Neural cell (in vitro differentiated cells): ENCODE measurements at regions not wholly inside any gene's neighbourhood (a gene's known extent, or its start where the extent isn't known, plus 50 kb on each side); places are given as distances from the start of the nearest gene placed in this dataset.

ENCODE experiments used
- H2AFZ ChIP-seq: fragments of 200-600, 300-800 bp; sonication (generic), shearing (Covaris generic); 2 replicates; pipeline ENCODE4 v1.6.0; 2014; ENCODE audit warnings: low read depth, mild to moderate bottlenecking, antibody characterized with exemption, low read length, moderate library complexity
- H3F3A ChIP-seq: fragments of 200-600 bp; shearing (Covaris generic); 2 replicates; pipeline ENCODE4 v1.6.1; 2016; ENCODE audit warnings: mild to moderate bottlenecking, moderate library complexity, mixed read lengths, antibody characterized with exemption, low read length; ENCODE audit not compliant: insufficient read depth, poor library complexity, severe bottlenecking
- H3K27ac ChIP-seq: fragments of 200-600, 300-800 bp; sonication (generic), shearing (Covaris generic); 2 replicates; pipeline ENCODE4 v1.5.1; 2014; ENCODE audit warnings: mild to moderate bottlenecking, low read length, moderate library complexity
- H3K27me3 ChIP-seq: fragments of 300-800, 200-600 bp; sonication (generic), shearing (Covaris generic); 2 replicates; pipeline ENCODE4 v1.6.0; 2014; ENCODE audit warnings: mild to moderate bottlenecking, low read depth, low read length, moderate library complexity; ENCODE audit not compliant: insufficient read depth
- H3K36me3 ChIP-seq: fragments of 300-800, 200-600 bp; sonication (generic), shearing (Covaris generic); 2 replicates; pipeline ENCODE4 v1.5.1; 2014; ENCODE audit warnings: mild to moderate bottlenecking, antibody characterized with exemption, low read length, moderate library complexity; ENCODE audit not compliant: insufficient read depth
- H3K4me2 ChIP-seq: fragments of 300-800, 200-600 bp; sonication (generic), shearing (Covaris generic); 2 replicates; pipeline ENCODE4 v1.6.0; 2014; ENCODE audit warnings: mild to moderate bottlenecking, low read length
- H3K4me3 ChIP-seq: fragments of 300-800, 200-600 bp; sonication (generic), shearing (Covaris generic); 2 replicates; pipeline ENCODE4 v1.5.1; 2014; ENCODE audit warnings: mild to moderate bottlenecking, low read length, moderate library complexity
- H3K79me2 ChIP-seq: fragments of 200-600 bp; shearing (Covaris generic); replicated peaks from 2 replicates; pipeline ENCODE4 v1.6.0; 2014; ENCODE audit warnings: mild to moderate bottlenecking, low read length, moderate library complexity; ENCODE audit not compliant: insufficient read depth
- H3K9ac ChIP-seq: fragments of 300-800, 200-600 bp; sonication (generic), shearing (Covaris generic); 2 replicates; pipeline ENCODE4 v1.6.1; 2016; ENCODE audit warnings: mild to moderate bottlenecking, low read length, mixed read lengths
- H3K9me2 ChIP-seq: fragments of 200-600 bp; shearing (Covaris generic); 2 replicates; pipeline ENCODE4 v1.6.1; 2016; ENCODE audit warnings: mild to moderate bottlenecking, low read length, mixed read lengths; ENCODE audit not compliant: insufficient read depth
- H3K9me3 ChIP-seq: fragments of 200-600, 300-800 bp; sonication (generic), shearing (Covaris generic); 2 replicates; pipeline ENCODE4 v1.6.1; 2016; ENCODE audit warnings: mild to moderate bottlenecking, mixed run types, low read length, moderate library complexity, mixed read lengths
- H4K20me1 ChIP-seq: fragments of 200-600 bp; shearing (Covaris generic); 2 replicates; pipeline ENCODE4 v1.6.1; 2016; ENCODE audit warnings: mild to moderate bottlenecking, mixed run types; ENCODE audit not compliant: insufficient read depth
- CTCF ChIP-seq: fragments of 450-650 bp; IDR thresholded peaks from 2 replicates; pipeline ENCODE4 v1.5.1; 2014; ENCODE audit warnings: antibody characterized with exemption, mild to moderate bottlenecking, moderate library complexity; ENCODE audit not compliant: poor library complexity, severe bottlenecking
- EP300 ChIP-seq: fragments of 450-650 bp; conservative IDR thresholded peaks from 2 replicates; pipeline ENCODE4 v1.6.1; 2014; ENCODE audit warnings: antibody characterized with exemption, mild to moderate bottlenecking, moderate library complexity; ENCODE audit not compliant: poor library complexity, severe bottlenecking
- EZH2 ChIP-seq: fragments of 200-600, 300-800 bp; shearing (Covaris generic), sonication (generic); IDR thresholded peaks from 2 replicates; pipeline ENCODE4 v1.6.1; 2014; ENCODE audit warnings: antibody characterized with exemption, low read length, borderline replicate concordance, mild to moderate bottlenecking; ENCODE audit not compliant: insufficient read depth, poor library complexity, severe bottlenecking
- MXI1 ChIP-seq: fragments of 450-650 bp; conservative IDR thresholded peaks from 2 replicates; pipeline ENCODE4 v1.6.1; 2014; ENCODE audit warnings: antibody characterized with exemption, mild to moderate bottlenecking; ENCODE audit not compliant: poor library complexity, severe bottlenecking
- POLR2AphosphoS5 ChIP-seq: IDR thresholded peaks from 2 replicates; pipeline ENCODE4 v1.6.1; 2012
- RAD21 ChIP-seq: fragments of 450-650 bp; conservative IDR thresholded peaks from 2 replicates; pipeline ENCODE4 v1.6.1; 2014; ENCODE audit warnings: antibody characterized with exemption, mild to moderate bottlenecking, moderate library complexity
- SMC3 ChIP-seq: fragments of 450-650 bp; conservative IDR thresholded peaks from 2 replicates; pipeline ENCODE4 v1.6.1; 2014; ENCODE audit warnings: antibody characterized with exemption, mild to moderate bottlenecking, moderate library complexity; ENCODE audit not compliant: poor library complexity
- TAF1 ChIP-seq: IDR thresholded peaks from 2 replicates; pipeline ENCODE4 v1.6.1; 2012; ENCODE audit warnings: low read depth
- TF ChIP-seq, protein P1 (sequence below): IDR thresholded peaks from 2 replicates; pipeline ENCODE4 v1.6.1; 2012; ENCODE audit warnings: borderline replicate concordance

DNA sequence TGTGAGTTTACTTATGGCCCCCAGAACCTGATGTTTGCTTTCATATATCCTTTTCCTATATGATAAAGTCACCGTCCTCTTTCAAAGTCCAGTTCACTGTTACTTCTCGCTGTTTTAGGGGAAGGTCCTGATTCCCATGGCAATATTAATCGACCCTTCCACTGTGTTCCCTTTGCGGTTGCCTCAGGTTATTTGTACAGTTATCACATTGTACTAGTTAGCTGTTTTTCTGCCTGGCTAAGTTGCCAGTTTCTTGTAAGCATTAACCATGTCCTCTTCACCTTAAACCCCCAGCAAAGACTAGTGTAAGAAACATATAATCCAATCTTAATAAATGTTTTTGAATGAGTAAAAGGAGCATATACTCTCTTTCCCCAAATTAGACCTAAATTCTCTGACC lies 115.0 kb upstream of the PPFIA2 start:
- Histone ChIP-seq H3K27me3 (no peaks in the 10 kb centered on the region), H3F3A (no peaks in the 10 kb centered on the region), H3K9ac (no peak overlapping the region), H3K9me3 (no peaks in the 10 kb centered on the region), H3K27ac (no peak overlapping the region), H3K9me2 (no peaks in the 10 kb centered on the region), H3K36me3 (no peaks in the 10 kb centered on the region), H3K4me2 (no peak overlapping the region), H3K4me3 (no peak overlapping the region), H2AFZ (no peak overlapping the region), H4K20me1 (no peaks in the 10 kb centered on the region), H3K79me2 (no peaks in the 10 kb centered on the region)
- TF ChIP-seq SMC3: no peak
- TF ChIP-seq EP300: no peak
- no peak for TF ChIP-seq CTCF
- TF ChIP-seq, protein P1, sequence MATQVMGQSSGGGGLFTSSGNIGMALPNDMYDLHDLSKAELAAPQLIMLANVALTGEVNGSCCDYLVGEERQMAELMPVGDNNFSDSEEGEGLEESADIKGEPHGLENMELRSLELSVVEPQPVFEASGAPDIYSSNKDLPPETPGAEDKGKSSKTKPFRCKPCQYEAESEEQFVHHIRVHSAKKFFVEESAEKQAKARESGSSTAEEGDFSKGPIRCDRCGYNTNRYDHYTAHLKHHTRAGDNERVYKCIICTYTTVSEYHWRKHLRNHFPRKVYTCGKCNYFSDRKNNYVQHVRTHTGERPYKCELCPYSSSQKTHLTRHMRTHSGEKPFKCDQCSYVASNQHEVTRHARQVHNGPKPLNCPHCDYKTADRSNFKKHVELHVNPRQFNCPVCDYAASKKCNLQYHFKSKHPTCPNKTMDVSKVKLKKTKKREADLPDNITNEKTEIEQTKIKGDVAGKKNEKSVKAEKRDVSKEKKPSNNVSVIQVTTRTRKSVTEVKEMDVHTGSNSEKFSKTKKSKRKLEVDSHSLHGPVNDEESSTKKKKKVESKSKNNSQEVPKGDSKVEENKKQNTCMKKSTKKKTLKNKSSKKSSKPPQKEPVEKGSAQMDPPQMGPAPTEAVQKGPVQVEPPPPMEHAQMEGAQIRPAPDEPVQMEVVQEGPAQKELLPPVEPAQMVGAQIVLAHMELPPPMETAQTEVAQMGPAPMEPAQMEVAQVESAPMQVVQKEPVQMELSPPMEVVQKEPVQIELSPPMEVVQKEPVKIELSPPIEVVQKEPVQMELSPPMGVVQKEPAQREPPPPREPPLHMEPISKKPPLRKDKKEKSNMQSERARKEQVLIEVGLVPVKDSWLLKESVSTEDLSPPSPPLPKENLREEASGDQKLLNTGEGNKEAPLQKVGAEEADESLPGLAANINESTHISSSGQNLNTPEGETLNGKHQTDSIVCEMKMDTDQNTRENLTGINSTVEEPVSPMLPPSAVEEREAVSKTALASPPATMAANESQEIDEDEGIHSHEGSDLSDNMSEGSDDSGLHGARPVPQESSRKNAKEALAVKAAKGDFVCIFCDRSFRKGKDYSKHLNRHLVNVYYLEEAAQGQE: no peak
- no peak for TF ChIP-seq EZH2
- no peak for TF ChIP-seq RAD21
- no peak for TF ChIP-seq MXI1
- TF ChIP-seq POLR2AphosphoS5: no peak
- TF ChIP-seq TAF1: no peak

DNA sequence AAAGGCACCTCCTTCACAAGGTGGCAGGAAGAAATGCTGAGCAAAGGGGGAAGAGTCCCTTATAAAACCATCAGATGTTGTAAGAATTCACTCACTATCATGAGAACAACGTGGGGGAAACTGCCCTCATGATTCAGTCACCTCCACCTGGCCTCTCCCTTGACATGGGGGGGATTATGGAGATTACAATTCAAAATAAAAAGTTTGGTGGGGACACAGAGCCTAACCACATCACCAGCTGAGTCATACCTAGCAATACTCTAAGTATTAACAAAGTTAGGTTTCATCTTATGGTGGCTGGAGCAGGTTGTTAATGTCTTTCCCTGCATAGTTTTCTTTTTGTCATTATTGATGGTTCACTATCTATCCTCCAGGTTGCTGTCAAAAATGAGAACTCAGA lies 113.2 kb upstream of the PPFIA2 start:
- no peak for TF ChIP-seq CTCF
- TF ChIP-seq SMC3: no peak
- TF ChIP-seq, protein P1: no peak
- no peaks in the 10 kb centered on the region for H3K27me3 ChIP-seq
- H3K4me2 ChIP-seq: no peak overlapping the region
- H3K4me3 ChIP-seq: no peak overlapping the region
- H4K20me1 ChIP-seq: no peaks in the 10 kb centered on the region
- H3F3A ChIP-seq: no peaks in the 10 kb centered on the region
- no peak overlapping the region for H2AFZ ChIP-seq
- no peaks in the 10 kb centered on the region for H3K36me3 ChIP-seq
- no peak overlapping the region for H3K9ac ChIP-seq
- no peaks in the 10 kb centered on the region for H3K79me2 ChIP-seq
- H3K27ac ChIP-seq: no peak overlapping the region
- no peaks in the 10 kb centered on the region for H3K9me2 ChIP-seq
- H3K9me3 ChIP-seq: no peaks in the 10 kb centered on the region
